HEK293 (cell line): ENCODE measurements at regions not wholly inside any gene's neighbourhood (a gene's known extent, or its start where the extent isn't known, plus 50 kb on each side); places are given as distances from the start of the nearest gene placed in this dataset.

Experiments
- CTCF ChIA-PET: fragments of 350-600 bp; formaldehyde crosslinking; extraction: SDS; loops from one replicate; lab custom pipeline; 2021; ENCODE audit warnings: antibody characterized with exemption; lab: Yijun Ruan, JAX
- POLR2A ChIA-PET: fragments of 300-600 bp; formaldehyde crosslinking; extraction: SDS; loops from one replicate; lab custom pipeline; 2020; ENCODE audit warnings: antibody characterized with exemption, inconsistent platforms; lab: Yijun Ruan, JAX
- H3K27ac ChIP-seq: fragments of 200-500 bp; sonication (Bioruptor generic); 2 replicates; pipeline ENCODE4 v1.5.1; 2014; ENCODE audit warnings: low read depth, low read length, control low read depth, inconsistent platforms; ENCODE audit errors: extremely low read depth
- H3K36me3 ChIP-seq, 2 experiments: fragments of 200-500 bp in 1 of 2; sonication (Bioruptor generic) in 1 of 2; 1 replicate in 1 of 2; 2 replicates in 1 of 2; pipeline ENCODE4 v1.5.1; 2014 to 2017; ENCODE audit warnings: inconsistent platforms in 2 of 2, low read length in 2 of 2; ENCODE audit not compliant: control insufficient read depth in 2 of 2, insufficient read depth in 1 of 2
- H3K4me1 ChIP-seq: fragments of 200-500 bp; sonication (Bioruptor generic); 2 replicates; pipeline ENCODE4 v1.5.1; 2014; ENCODE audit warnings: mild to moderate bottlenecking, low read length, inconsistent platforms; ENCODE audit not compliant: control insufficient read depth, insufficient read depth
- H3K4me3 ChIP-seq: 2 replicates; pipeline ENCODE4 v1.5.1; 2011; ENCODE audit warnings: low read depth, mild to moderate bottlenecking, control low read depth, low read length, moderate library complexity
- H3K9me3 ChIP-seq: fragments of 200-500 bp; sonication (Bioruptor generic); 2 replicates; pipeline ENCODE4 v1.5.1; 2014; ENCODE audit warnings: low read depth, low read length, inconsistent platforms; ENCODE audit not compliant: control insufficient read depth, insufficient read depth
- BCL11A ChIP-seq: fragments of 450-650 bp; formaldehyde crosslinking; IDR thresholded peaks from 2 replicates; pipeline ENCODE4 v1.5.1; 2016; ENCODE audit warnings: low read depth, missing biosample characterization, missing genetic modification characterization
- KLF1 ChIP-seq: fragments of 450-650 bp; formaldehyde crosslinking; IDR thresholded peaks from 2 replicates; pipeline ENCODE4 v1.5.1; 2016; ENCODE audit warnings: missing biosample characterization, missing genetic modification characterization
- OSR2 ChIP-seq: fragments of 450-650 bp; formaldehyde crosslinking; IDR thresholded peaks from 2 replicates; pipeline ENCODE4 v1.5.1; 2016; ENCODE audit warnings: missing biosample characterization, missing genetic modification characterization
- OVOL3 ChIP-seq: fragments of 450-650 bp; formaldehyde crosslinking; IDR thresholded peaks from 2 replicates; pipeline ENCODE4 v1.5.1; 2016; ENCODE audit warnings: missing biosample characterization, missing genetic modification characterization
- SCRT1 ChIP-seq: fragments of 450-650 bp; formaldehyde crosslinking; IDR thresholded peaks from 2 replicates; pipeline ENCODE4 v1.5.1; 2016; ENCODE audit warnings: missing biosample characterization, missing genetic modification characterization, borderline replicate concordance
- SCRT2 ChIP-seq: fragments of 450-650 bp; formaldehyde crosslinking; IDR thresholded peaks from 2 replicates; pipeline ENCODE4 v1.5.1; 2016; ENCODE audit warnings: missing biosample characterization, missing genetic modification characterization
- SP7 ChIP-seq: fragments of 450-650 bp; formaldehyde crosslinking; IDR thresholded peaks from 2 replicates; pipeline ENCODE4 v1.5.1; 2016; ENCODE audit warnings: missing biosample characterization, missing genetic modification characterization
- TRIM28 ChIP-seq: IDR thresholded peaks from 2 replicates; pipeline ENCODE4 v1.6.1; 2011; ENCODE audit warnings: low read length, control low read depth, borderline replicate concordance
- WT1 ChIP-seq: fragments of 450-650 bp; formaldehyde crosslinking; IDR thresholded peaks from 2 replicates; pipeline ENCODE4 v1.5.1; 2016; ENCODE audit warnings: missing biosample characterization, missing genetic modification characterization
- ZBTB10 ChIP-seq: fragments of 450-650 bp; formaldehyde crosslinking; IDR thresholded peaks from 2 replicates; pipeline ENCODE4 v1.5.1; 2016; ENCODE audit warnings: missing biosample characterization, missing genetic modification characterization
- ZBTB17 ChIP-seq: fragments of 450-650 bp; formaldehyde crosslinking; IDR thresholded peaks from 2 replicates; pipeline ENCODE4 v1.5.1; 2016; ENCODE audit warnings: missing biosample characterization, missing genetic modification characterization
- ZEB2 ChIP-seq: fragments of 450-650 bp; formaldehyde crosslinking; IDR thresholded peaks from 2 replicates; pipeline ENCODE4 v1.5.1; 2016; ENCODE audit warnings: missing biosample characterization, missing genetic modification characterization
- ZIC2 ChIP-seq: fragments of 450-650 bp; formaldehyde crosslinking; IDR thresholded peaks from 2 replicates; pipeline ENCODE4 v1.5.1; 2016; ENCODE audit warnings: missing biosample characterization, missing genetic modification characterization
- ZNF155 ChIP-seq: fragments of 450-650 bp; formaldehyde crosslinking; IDR thresholded peaks from 2 replicates; pipeline ENCODE4 v1.5.1; 2016; ENCODE audit warnings: missing biosample characterization, missing genetic modification characterization
- ZNF214 ChIP-seq: fragments of 450-650 bp; formaldehyde crosslinking; IDR thresholded peaks from 2 replicates; pipeline ENCODE4 v1.5.1; 2017; ENCODE audit warnings: missing biosample characterization, mild to moderate bottlenecking, missing genetic modification characterization, borderline replicate concordance
- ZNF24 ChIP-seq: fragments of 450-650 bp; formaldehyde crosslinking; IDR thresholded peaks from 2 replicates; pipeline ENCODE4 v1.5.1; 2016; ENCODE audit warnings: missing biosample characterization, missing genetic modification characterization
- ZNF292 ChIP-seq: fragments of 450-650 bp; formaldehyde crosslinking; IDR thresholded peaks from 2 replicates; pipeline ENCODE4 v1.5.1; 2016; ENCODE audit warnings: low read depth, missing biosample characterization, missing genetic modification characterization, borderline replicate concordance
- ZNF362 ChIP-seq: fragments of 450-650 bp; formaldehyde crosslinking; IDR thresholded peaks from 2 replicates; pipeline ENCODE4 v1.5.1; 2016; ENCODE audit warnings: missing biosample characterization, missing genetic modification characterization
- ZNF449 ChIP-seq: fragments of 450-650 bp; formaldehyde crosslinking; IDR thresholded peaks from 2 replicates; pipeline ENCODE4 v1.5.1; 2017; ENCODE audit warnings: missing biosample characterization, mild to moderate bottlenecking, missing genetic modification characterization, moderate library complexity
- ZNF560 ChIP-seq: fragments of 450-650 bp; formaldehyde crosslinking; IDR thresholded peaks from 2 replicates; pipeline ENCODE4 v1.5.1; 2017; ENCODE audit warnings: missing biosample characterization, missing genetic modification characterization, borderline replicate concordance
- ZNF621 ChIP-seq: fragments of 450-650 bp; formaldehyde crosslinking; IDR thresholded peaks from 2 replicates; pipeline ENCODE4 v1.5.1; 2017; ENCODE audit warnings: missing biosample characterization, missing genetic modification characterization
- ZNF623 ChIP-seq: fragments of 450-650 bp; formaldehyde crosslinking; IDR thresholded peaks from 2 replicates; pipeline ENCODE4 v1.5.1; 2016; ENCODE audit warnings: missing biosample characterization, missing genetic modification characterization
- ZNF658 ChIP-seq: fragments of 450-650 bp; formaldehyde crosslinking; IDR thresholded peaks from 2 replicates; pipeline ENCODE4; 2016; ENCODE audit warnings: missing biosample characterization, missing genetic modification characterization
- ZNF701 ChIP-seq: fragments of 450-650 bp; formaldehyde crosslinking; IDR thresholded peaks from 2 replicates; pipeline ENCODE4 v1.5.1; 2016; ENCODE audit warnings: missing biosample characterization, missing genetic modification characterization
- ZNF776 ChIP-seq: fragments of 450-650 bp; formaldehyde crosslinking; IDR thresholded peaks from 2 replicates; pipeline ENCODE4 v1.5.0; 2017; ENCODE audit warnings: missing biosample characterization, missing genetic modification characterization, borderline replicate concordance
- ZNF777 ChIP-seq: fragments of 450-650 bp; formaldehyde crosslinking; IDR thresholded peaks from 2 replicates; pipeline ENCODE4 v1.5.1; 2017; ENCODE audit warnings: missing biosample characterization, missing genetic modification characterization, borderline replicate concordance

- no peak overlapping the region for H3K4me3 ChIP-seq
- H3K9me3 ChIP-seq: no peaks in the 10 kb centered on the region
- ChIA-PET POLR2A (no interaction called here), CTCF (interaction anchor here (1.1 to 1.6 kb wide), 2 partner anchors 18 to 72 kb away, joined by 3 to 5 read pairs; no protein-coding TSS in a partner anchor)
- no peak overlapping the region for H3K27ac ChIP-seq
- TF ChIP-seq ZNF24 (tag by site-specific recombination) (0 out of 2 replicates have a peak, but pooled peaks have one; percentile 35), ZBTB17 (tag by site-specific recombination) (peak; percentile 55; the same call in 1 of the 2 replicates), OSR2 (tag by site-specific recombination) (no peak), ZNF155 (tag by site-specific recombination) (no peak), SCRT1 (no peak), SCRT2 (tag by site-specific recombination) (no peak), SP7 (tag by site-specific recombination) (no peak), ZIC2 (no peak), ZNF292 (tag by site-specific recombination) (no peak), ZNF658 (no peak), ZNF777 (tag by site-specific recombination) (no peak), BCL11A (tag by site-specific recombination) (no peak), ZNF776 (tag by site-specific recombination) (no peak), ZNF214 (no peak), ZEB2 (tag by site-specific recombination) (0 out of 2 replicates have a peak, but pooled peaks have one; percentile 17), KLF1 (no peak), ZNF623 (0 out of 2 replicates have a peak, but pooled peaks have one; percentile 6)
- H3K36me3 ChIP-seq: peaks cover 0 to 12% of the 10 kb centered on the region in 2 experiments; a peak in 1 of 3 replicates
- H3K4me1 ChIP-seq: peaks cover 11% of the 10 kb centered on the region
These were observed 72.3 kb downstream of the SLIT2 start for GRCh38 chr4:20323991-20324390.

- peaks cover 4% of the 10 kb centered on the region; the same call in 1 of the 2 replicates for H3K4me1 ChIP-seq
- CTCF ChIA-PET: no interaction called here
These were observed 74.8 kb downstream of the SLIT2 start for GRCh38 chr4:20326460-20326859.

GRCh38 chr4:20326977-20327376, 75.3 kb downstream of the SLIT2 start:
- Histone ChIP-seq H3K4me1 (peaks cover 4% of the 10 kb centered on the region; the same call in 1 of the 2 replicates), H3K4me3 (no peak overlapping the region), H3K36me3 (no peaks in the 10 kb centered on the region), H3K27ac (no peak overlapping the region), H3K9me3 (no peaks in the 10 kb centered on the region)
- POLR2A ChIA-PET: interaction anchor here (0.5 kb wide), 1 partner anchor 88 kb away, joined by 4 read pairs; no protein-coding TSS in a partner anchor
- CTCF ChIA-PET: no interaction called here
- TF ChIP-seq SCRT2 (tag by site-specific recombination): no peak
- no peak for TF ChIP-seq OVOL3 (tag by site-specific recombination)

More at GRCh38 chr4:20326460-20326859, 74.8 kb downstream of the SLIT2 start:
- H3K4me3 ChIP-seq: no peak overlapping the region
- no peaks in the 10 kb centered on the region for H3K9me3 ChIP-seq
- POLR2A ChIA-PET: no interaction called here
- TF ChIP-seq WT1 (tag by site-specific recombination): no peak
- TF ChIP-seq ZNF362 (tag by site-specific recombination): peak; percentile 58; the same call in 1 of the 2 replicates
- TF ChIP-seq, all 188 proteins: peak for 1
- H3K27ac ChIP-seq: no peak overlapping the region
- no peaks in the 10 kb centered on the region for H3K36me3 ChIP-seq

- ChIA-PET CTCF (interaction anchor here (0.9 kb wide), 1 partner anchor 21 kb away, joined by 3 read pairs; no protein-coding TSS in a partner anchor), POLR2A (no interaction called here)
- H3K9me3 ChIP-seq: no peaks in the 10 kb centered on the region
- H3K4me1 ChIP-seq: peaks cover 4% of the 10 kb centered on the region; the same call in 1 of the 2 replicates
- H3K4me3 ChIP-seq: no peak overlapping the region
- H3K36me3 ChIP-seq: no peaks in the 10 kb centered on the region
- no peak overlapping the region for H3K27ac ChIP-seq
- TF ChIP-seq ZNF621 (tag by site-specific recombination): no peak
- no peak for TF ChIP-seq ZBTB10 (tag by site-specific recombination)
- no peak for TF ChIP-seq ZNF701 (tag by site-specific recombination)
- no peak for TF ChIP-seq TRIM28
- no peak for TF ChIP-seq ZNF560
- no peak for TF ChIP-seq ZNF449 (tag by site-specific recombination)
These were observed 76.1 kb downstream of the SLIT2 start for GRCh38 chr4:20327808-20328207.
